Putamen (tissue), 1 donor: ENCODE measurements at regions not wholly inside any gene's neighbourhood (a gene's known extent, or its start where the extent isn't known, plus 50 kb on each side); places are given as distances from the start of the nearest gene placed in this dataset.
A peak's percentile ranks its signal among the peaks of the same experiment; 100 is the strongest.

Experiments
- DNase-seq: peaks from one replicate; pipeline ENCODE4 v3.0.0-alpha.2; 2016; ENCODE audit warnings: low spot score

DNA sequence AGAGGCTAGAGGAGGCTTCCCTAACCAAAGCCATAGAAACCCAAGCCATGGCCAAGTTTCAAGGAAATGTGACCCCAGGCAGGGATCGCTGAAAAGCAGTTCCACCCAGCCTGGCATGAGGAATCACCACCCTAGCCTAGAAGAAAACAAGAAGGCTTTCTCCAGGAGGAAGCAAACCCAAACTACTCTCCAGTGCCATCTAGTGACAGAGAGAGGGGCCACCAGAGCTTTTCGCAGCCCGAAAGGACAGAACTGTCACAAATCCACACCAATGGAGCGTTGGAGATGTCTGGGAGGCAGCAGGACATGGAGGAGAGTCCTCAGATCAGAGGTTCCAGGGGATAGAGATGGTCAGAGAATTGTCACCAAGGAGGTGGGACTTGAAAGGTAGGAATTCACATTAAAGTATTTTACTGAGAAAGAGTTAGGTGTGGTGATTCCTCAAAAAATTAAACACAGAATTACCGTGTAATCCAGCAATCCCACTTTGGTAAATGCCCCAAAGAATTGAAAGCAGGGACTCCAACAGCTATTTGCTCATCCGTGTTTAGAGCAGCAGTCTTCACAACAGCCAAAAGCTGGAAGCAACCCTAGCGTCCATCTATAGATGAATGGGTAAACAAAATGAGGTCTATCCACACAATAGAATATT, 67.3 kb upstream of the NUP50 start:
- peak; percentile 49 for DNase-seq

DNA sequence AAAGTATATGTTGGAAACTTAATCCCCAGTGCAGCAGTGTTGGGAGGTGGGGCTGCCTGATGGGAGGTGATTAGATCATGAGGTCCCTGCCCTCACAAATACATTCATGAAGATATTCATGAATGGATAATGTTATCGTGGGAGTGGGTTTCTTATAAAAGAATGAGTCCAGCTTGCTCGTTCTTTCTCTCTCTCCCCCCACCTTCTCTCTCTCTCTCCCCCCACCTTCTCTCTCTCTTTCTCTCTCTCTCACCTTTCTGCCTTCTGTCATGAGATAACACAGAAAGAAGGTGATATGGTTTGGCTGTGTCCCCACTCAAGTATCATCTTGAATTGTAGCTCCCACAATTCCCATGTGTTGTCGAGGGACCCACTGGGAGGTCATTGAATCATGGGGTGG, 66.7 kb upstream of the NUP50 start:
- DNase-seq = no peak

DNA sequence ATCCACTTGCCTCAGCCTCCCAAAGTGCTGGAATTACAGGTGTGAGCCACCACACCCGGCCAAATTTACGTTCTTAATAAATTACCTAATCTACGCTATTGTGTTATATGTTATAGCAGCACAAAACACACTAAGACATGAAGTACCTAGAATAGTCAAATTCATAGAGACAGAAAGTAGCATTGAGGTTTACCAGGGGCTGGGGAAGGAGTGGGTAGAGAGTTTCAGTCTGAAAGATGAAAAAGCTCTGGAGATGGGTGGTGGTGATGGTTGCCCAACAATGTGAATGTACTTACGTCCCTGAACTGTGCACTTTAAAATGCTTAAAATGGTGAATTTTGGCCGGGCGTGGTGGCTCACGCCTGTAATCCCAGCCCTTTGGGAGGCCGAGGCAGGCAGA, 65.7 kb upstream of the NUP50 start:
- DNase-seq = no peak

DNA sequence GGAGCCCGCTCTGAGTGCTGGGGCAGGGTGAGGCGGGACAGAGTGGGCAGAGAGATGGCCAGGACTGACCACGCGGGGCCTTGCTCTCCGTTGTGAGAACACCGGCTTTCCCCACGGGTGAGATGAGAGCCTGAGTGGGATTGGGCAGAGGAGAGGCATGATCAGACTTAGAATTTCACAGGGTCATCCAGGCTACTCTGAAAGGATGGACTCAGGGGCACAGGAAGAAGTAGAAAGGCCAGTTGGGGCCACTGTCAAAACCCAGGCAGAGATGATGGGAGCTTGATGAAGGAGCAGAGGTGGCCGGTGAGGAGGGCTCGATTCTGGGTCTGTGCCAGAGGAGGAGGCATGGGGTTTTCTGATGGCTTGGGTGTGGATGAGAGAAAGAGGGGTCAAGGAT, 63.8 kb upstream of the NUP50 start:
- DNase-seq = no peak

DNA sequence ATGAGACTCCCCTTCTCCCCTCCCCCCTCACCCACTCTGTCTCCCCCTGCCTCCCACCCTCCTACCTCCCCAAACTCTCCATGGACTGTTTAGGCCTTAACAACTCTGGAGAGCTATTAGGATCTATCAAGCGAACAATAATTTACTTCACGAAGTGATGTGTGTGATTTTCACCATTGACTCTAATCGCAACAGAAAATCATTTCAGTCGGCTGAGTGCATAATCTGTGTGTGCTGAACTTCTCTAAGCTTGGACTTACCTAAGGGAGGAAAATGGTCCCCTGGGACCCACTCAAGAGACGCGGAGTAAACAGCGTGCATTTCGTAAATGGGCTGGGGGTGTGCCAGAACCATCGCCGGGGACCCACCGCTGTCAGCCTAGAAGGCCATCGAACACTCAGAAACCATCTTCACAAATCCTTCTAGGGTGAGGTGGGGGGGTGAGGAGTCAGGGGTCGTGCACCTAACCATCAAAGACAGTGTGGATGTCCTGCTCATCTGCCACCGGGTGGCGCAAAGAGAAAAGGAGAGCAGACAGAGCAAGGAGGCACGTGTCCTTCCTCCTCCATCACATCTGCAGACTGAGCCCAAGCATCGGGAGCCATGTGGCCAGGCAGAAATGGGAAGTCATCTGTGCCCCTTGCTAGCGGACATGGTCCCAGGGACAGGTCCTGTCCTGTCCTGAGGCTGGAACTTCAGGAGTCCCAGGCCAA, 62.1 kb upstream of the NUP50 start:
- peak; percentile 59 for DNase-seq

DNA sequence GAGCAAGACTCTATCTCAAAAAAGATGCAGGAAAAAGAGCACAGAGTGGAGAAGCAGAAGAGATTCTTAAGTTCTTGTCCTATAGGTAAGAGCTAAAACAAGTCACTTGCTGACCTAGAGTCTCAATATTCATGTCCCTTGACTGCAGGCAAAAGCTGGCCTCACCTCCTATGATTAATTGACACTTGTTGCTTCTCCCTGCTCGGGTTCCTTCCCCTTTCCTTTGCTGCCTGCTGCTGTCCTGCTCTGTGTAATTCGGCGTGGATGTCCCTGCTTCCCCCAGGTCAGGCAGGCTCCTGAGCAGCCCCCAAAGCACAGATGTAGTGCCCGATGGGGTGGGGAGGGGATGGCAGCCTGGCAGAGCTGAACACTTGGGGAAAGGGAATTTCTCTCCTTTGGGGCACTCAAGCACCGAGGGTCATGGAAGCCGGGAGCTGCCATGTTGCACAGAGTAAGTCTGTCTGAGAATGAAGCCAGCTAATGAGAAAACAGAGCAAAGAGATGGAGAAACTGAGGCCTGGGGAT, 60.8 kb upstream of the NUP50 start:
- no peak for DNase-seq

DNA sequence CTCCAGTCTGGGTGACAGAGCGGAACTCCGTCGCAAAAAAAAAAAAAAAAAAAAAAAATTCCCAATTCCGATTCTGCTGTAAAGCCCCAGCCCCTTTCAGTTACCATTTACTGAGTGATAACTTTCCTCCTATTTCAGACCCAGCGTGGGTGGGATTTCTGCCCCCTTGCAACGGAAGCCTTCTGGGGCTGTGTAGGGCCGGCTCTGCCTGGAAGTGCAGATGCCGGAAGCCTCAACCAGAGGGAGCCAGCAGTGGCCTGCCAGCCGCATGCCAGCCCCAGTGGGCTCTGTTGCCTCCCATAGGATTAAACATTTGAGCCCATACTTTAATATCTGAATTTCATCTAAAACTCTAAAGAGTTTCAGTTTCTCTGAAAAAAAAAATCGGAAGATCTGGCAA, 60.0 kb upstream of the NUP50 start:
- no peak for DNase-seq

DNA sequence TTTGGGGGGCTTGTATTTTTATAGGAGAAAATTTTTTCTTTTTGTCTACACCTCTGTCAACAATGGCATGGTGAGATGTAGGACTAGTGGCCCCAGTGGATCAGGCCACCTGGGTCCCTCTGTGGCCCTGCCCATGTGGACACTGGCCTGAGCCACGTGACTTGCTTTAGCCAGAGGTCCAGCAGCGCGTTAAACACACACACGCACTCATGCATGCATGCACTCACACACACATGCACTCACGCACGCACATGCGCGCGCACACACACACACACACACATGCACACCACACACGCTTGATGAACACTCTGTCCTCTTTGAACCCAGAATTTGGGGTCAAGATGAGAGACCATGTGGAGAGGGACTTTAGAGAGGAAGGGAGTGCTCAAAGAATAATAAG, 59.4 kb upstream of the NUP50 start:
- no peak for DNase-seq

DNA sequence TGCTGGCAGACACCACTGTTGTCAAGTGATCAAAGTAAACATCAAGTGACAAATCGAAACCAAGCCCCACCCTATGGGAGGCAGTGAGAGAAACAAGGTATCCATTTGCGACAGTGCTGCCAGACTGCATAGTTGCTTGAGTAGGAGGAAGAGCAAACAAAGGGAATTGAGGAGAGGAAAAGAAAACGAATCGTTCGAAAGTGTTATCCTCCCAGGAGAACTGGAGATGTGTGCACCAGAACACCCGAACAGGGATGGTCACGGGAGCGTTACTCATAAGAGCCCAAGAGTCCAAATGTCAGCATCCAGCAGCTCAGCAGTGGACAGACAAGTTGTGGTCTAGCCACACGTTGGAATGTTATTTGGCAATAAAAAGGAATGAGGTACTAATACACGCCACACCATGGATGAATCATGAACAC, 58.4 kb upstream of the NUP50 start:
- no peak for DNase-seq

DNA sequence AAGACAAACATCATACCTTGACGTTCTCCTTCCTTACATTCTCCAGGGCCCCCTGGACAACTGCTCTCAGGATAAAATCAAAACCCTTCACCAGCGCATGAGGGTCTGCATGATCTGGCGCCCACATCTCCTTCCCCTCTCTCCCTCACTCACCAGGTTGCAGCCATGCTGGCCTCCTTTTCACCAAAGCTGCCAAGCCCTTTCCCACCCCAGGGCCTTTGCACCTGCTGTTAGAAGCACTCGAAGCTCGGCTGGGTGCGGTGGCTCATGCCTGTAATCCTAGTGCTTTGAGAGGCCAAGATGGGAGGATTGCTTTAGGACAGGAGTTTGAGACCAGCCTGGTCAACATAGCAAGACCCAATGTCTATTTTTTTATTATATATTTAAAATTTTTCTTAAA, 56.1 kb upstream of the NUP50 start:
- no peak for DNase-seq

DNA sequence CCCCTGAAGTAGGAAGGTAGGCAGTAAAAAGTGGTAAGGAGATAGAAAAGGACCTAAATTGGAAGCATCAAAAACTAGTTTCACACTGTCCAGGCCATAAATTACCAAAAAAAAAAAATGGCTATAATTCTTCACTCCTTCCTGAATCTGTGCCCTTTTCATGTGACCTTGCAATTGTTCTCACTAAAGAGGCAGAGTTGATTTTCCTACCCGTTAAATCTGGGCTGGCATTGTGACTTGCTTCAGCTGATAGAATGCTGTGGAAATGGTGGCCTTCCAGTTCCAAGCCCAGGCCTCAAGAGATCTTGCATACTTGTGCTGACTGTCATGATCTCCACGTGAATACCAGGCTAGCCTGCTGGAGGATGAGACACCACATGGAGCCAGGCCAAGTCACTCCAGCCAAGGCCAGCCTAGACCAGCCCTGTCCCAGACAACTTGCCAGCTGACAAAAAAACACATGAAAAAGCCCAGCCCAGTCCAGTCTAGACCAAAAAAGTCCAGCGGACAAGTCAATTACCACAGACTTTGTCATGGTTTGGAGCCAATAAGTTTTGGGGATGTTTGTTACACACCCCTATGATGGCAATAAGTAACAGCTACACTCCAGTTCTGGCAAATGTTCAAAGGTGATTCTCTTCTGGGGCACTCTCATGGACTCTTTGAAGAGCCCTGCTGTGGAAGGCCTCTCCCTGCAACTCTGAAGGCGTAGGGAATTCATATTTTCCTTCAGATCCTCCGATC, 51.4 kb upstream of the NUP50 start:
- DNase-seq = no peak
